BE2C (cell line): ENCODE measurements at regions not wholly inside any gene's neighbourhood (a gene's known extent, or its start where the extent isn't known, plus 50 kb on each side); places are given as distances from the start of the nearest gene placed in this dataset.

ENCODE experiments used
- DNase-seq: peaks from one replicate; pipeline ENCODE4 v3.0.0-alpha.2; 2020
- H3K27me3 ChIP-seq: fragments of 250-450 bp; sonication (Bioruptor Pico); 2 replicates; pipeline ENCODE4 v1.5.1; 2020; ENCODE audit warnings: mild to moderate bottlenecking
- H3K36me3 ChIP-seq: fragments of 250-450 bp; sonication (Bioruptor Pico); 2 replicates; pipeline ENCODE4 v1.5.1; 2020; ENCODE audit warnings: mild to moderate bottlenecking
- H3K4me1 ChIP-seq: fragments of 250-450 bp; sonication (Bioruptor Pico); 2 replicates; pipeline ENCODE4 v1.5.1; 2020
- H3K4me3 ChIP-seq: 2 replicates; pipeline ENCODE4 v1.5.1; 2011; ENCODE audit warnings: low read depth, low read length
- H3K9me3 ChIP-seq: fragments of 250-450 bp; sonication (Bioruptor Pico); 2 replicates; pipeline ENCODE4 v1.5.1; 2020
- CTCF ChIP-seq: IDR thresholded peaks from 2 replicates; pipeline ENCODE4 v1.5.1; 2012; ENCODE audit warnings: mild to moderate bottlenecking, low read depth, low read length

GRCh38 chr6:78340755-78341154 lies 526.6 kb upstream of the IRAK1BP1 start:
- H3K4me3 ChIP-seq, result no peak overlapping the region
- no peaks in the 10 kb centered on the region for H3K36me3 ChIP-seq
- no peak for DNase-seq
- no peaks in the 10 kb centered on the region for H3K9me3 ChIP-seq
- no peak for TF ChIP-seq CTCF
- no peaks in the 10 kb centered on the region for H3K27me3 ChIP-seq
- H3K4me1 ChIP-seq, result no peaks in the 10 kb centered on the region

GRCh38 chr6:78345882-78346281 lies 521.5 kb upstream of the IRAK1BP1 start:
- no peak for DNase-seq
- H3K9me3 ChIP-seq, result no peaks in the 10 kb centered on the region
- no peaks in the 10 kb centered on the region for H3K36me3 ChIP-seq
- H3K4me1 ChIP-seq, result no peaks in the 10 kb centered on the region; the same call in none of the 2 replicates
- no peak overlapping the region for H3K4me3 ChIP-seq
- no peaks in the 10 kb centered on the region for H3K27me3 ChIP-seq
- no peak for TF ChIP-seq CTCF

- Histone ChIP-seq H3K9me3 (no peaks in the 10 kb centered on the region), H3K27me3 (no peaks in the 10 kb centered on the region)
- TF ChIP-seq CTCF, result no peak
These were observed 520.0 kb upstream of the IRAK1BP1 start for GRCh38 chr6:78347191-78347916.

GRCh38 chr6:78353040-78353439 lies 514.3 kb upstream of the IRAK1BP1 start:
- no peak for DNase-seq
- H3K9me3 ChIP-seq, result no peaks in the 10 kb centered on the region

More at GRCh38 chr6:78347191-78347916, 520.0 kb upstream of the IRAK1BP1 start:
- no peaks in the 10 kb centered on the region for H3K36me3 ChIP-seq
- no peaks in the 10 kb centered on the region; the same call in none of the 2 replicates for H3K4me1 ChIP-seq
- no peak overlapping the region for H3K4me3 ChIP-seq
- no peak for DNase-seq

GRCh38 chr6:78363688-78364087 lies 503.7 kb upstream of the IRAK1BP1 start:
- no peak for TF ChIP-seq CTCF
- H3K27me3 ChIP-seq, result no peaks in the 10 kb centered on the region
- peaks cover 6% of the 10 kb centered on the region for H3K4me1 ChIP-seq
- no peak overlapping the region for H3K4me3 ChIP-seq
- no peaks in the 10 kb centered on the region for H3K9me3 ChIP-seq
- no peak for DNase-seq
- no peaks in the 10 kb centered on the region for H3K36me3 ChIP-seq

More at GRCh38 chr6:78353040-78353439, 514.3 kb upstream of the IRAK1BP1 start:
- Histone ChIP-seq H3K27me3 (no peaks in the 10 kb centered on the region), H3K36me3 (no peaks in the 10 kb centered on the region), H3K4me3 (no peak overlapping the region), H3K4me1 (no peaks in the 10 kb centered on the region; the same call in 1 of the 2 replicates)
- no peak for TF ChIP-seq CTCF

GRCh38 chr6:78365473-78365872 lies 501.9 kb upstream of the IRAK1BP1 start:
- Histone ChIP-seq H3K4me3 (no peak overlapping the region), H3K9me3 (no peaks in the 10 kb centered on the region), H3K36me3 (no peaks in the 10 kb centered on the region), H3K4me1 (peaks cover 6% of the 10 kb centered on the region), H3K27me3 (no peaks in the 10 kb centered on the region)
- no peak for TF ChIP-seq CTCF
- DNase-seq, result no peak
